ENCODE measurements at regions not wholly inside any gene's neighbourhood (a gene's known extent, or its start where the extent isn't known, plus 50 kb on each side); places are given as distances from the start of the nearest gene placed in this dataset.

DNA sequence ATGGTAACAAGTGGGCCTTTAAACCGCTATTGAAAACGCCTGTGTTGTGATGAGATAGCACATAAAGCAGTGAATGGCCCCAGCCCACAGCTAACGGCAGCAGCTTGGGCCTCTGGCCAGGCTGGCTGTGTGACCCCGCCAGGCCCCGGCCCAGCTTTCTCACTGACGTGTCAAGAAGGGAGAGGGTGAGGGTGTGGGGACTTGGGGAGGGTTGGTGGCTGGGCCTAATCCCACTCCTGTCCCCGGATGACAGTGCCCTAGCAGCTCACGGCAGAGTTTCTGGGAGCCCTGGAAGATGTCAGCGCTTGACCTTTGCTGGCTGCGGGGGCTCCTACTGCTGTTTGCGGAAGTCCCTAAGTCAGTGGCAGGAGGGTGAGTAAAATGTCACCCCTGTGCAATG lies 88.9 kb upstream of the SHH start:
- no peaks in the 10 kb centered on the region for H3K36me3 ChIP-seq (ENCODE audit: insufficient read depth, low read length, poor library complexity, severe bottlenecking)
- H3K4me3 ChIP-seq (ENCODE audit: low read depth, low read length, poor library complexity, severe bottlenecking) = no peak overlapping the region
- POLR2A ChIA-PET (ENCODE audit: low non-redundant PET) = no interaction called here
- no peaks in the 10 kb centered on the region for H3K9me3 ChIP-seq (ENCODE audit: low read depth, low read length, poor library complexity, severe bottlenecking)
- TF ChIP-seq, protein P1, sequence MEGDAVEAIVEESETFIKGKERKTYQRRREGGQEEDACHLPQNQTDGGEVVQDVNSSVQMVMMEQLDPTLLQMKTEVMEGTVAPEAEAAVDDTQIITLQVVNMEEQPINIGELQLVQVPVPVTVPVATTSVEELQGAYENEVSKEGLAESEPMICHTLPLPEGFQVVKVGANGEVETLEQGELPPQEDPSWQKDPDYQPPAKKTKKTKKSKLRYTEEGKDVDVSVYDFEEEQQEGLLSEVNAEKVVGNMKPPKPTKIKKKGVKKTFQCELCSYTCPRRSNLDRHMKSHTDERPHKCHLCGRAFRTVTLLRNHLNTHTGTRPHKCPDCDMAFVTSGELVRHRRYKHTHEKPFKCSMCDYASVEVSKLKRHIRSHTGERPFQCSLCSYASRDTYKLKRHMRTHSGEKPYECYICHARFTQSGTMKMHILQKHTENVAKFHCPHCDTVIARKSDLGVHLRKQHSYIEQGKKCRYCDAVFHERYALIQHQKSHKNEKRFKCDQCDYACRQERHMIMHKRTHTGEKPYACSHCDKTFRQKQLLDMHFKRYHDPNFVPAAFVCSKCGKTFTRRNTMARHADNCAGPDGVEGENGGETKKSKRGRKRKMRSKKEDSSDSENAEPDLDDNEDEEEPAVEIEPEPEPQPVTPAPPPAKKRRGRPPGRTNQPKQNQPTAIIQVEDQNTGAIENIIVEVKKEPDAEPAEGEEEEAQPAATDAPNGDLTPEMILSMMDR (conservative IDR thresholded peaks at IDR 0.05; ENCODE audit: low read depth, low read length) = no peak
- TF ChIP-seq EZH2 (IDR thresholded peaks at IDR 0.05; ENCODE audit: borderline replicate concordance, low read depth, low read length, poor library complexity, severe bottlenecking) = no peak
- peaks cover 67% of the 10 kb centered on the region for H3K27me3 ChIP-seq (replicated peaks; ENCODE audit: insufficient read depth, low read depth, low read length, poor library complexity)
- intact Hi-C loops (cut with micrococcal nuclease; ENCODE audit: unreplicated experiment) = no loop called here
- CTCF ChIA-PET = no interaction called here
- no TSS peak for BruUV-seq (replicated peaks)
- no peak overlapping the region for H3K27ac ChIP-seq (ENCODE audit: low read depth, low read length, poor library complexity, severe bottlenecking)
- H3K4me1 ChIP-seq (ENCODE audit: insufficient read depth, low read length, poor library complexity, severe bottlenecking) = no peaks in the 10 kb centered on the region
- DNase-seq (ENCODE audit: low spot score) = no peak

DNA sequence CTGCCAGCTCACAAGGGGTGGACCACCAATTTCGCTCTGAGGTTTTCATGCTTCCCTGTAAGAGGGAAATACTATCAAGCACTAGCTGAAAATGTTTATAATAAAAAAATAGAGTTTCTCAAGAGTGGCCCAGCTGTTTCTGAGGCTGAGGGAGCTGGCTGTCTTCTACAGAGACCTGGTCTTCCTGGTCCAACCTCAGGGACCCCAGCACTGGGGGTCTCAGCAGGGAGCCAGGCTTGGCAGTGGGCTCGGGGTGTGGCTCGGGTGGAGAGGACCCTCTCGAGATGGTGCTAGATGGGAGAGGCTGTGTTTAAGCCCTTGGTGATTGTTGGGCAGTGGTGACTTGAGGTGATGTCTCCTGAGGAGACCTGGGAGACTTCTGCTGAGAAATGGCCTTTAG lies 87.3 kb upstream of the SHH start:
- H3K4me3 ChIP-seq (ENCODE audit: low read depth, low read length, poor library complexity, severe bottlenecking) = no peak overlapping the region
- no peak overlapping the region for H3K27ac ChIP-seq (ENCODE audit: low read depth, low read length, poor library complexity, severe bottlenecking)
- TF ChIP-seq EZH2 (IDR thresholded peaks at IDR 0.05; ENCODE audit: borderline replicate concordance, low read depth, low read length, poor library complexity, severe bottlenecking) = no peak
- TF ChIP-seq, protein P1 (conservative IDR thresholded peaks at IDR 0.05; ENCODE audit: low read depth, low read length) = no peak
- POLR2A ChIA-PET (ENCODE audit: low non-redundant PET) = no interaction called here
- CTCF ChIA-PET = no interaction called here
- intact Hi-C loops (cut with micrococcal nuclease; ENCODE audit: unreplicated experiment) = no loop called here
- peaks cover 58% of the 10 kb centered on the region for H3K27me3 ChIP-seq (replicated peaks; ENCODE audit: insufficient read depth, low read depth, low read length, poor library complexity)
- DNase-seq (ENCODE audit: low spot score) = no peak
- H3K4me1 ChIP-seq (ENCODE audit: insufficient read depth, low read length, poor library complexity, severe bottlenecking) = no peaks in the 10 kb centered on the region
- H3K9me3 ChIP-seq (ENCODE audit: low read depth, low read length, poor library complexity, severe bottlenecking) = no peaks in the 10 kb centered on the region
- no TSS peak for BruUV-seq (replicated peaks)
- H3K36me3 ChIP-seq (ENCODE audit: insufficient read depth, low read length, poor library complexity, severe bottlenecking) = no peaks in the 10 kb centered on the region

DNA sequence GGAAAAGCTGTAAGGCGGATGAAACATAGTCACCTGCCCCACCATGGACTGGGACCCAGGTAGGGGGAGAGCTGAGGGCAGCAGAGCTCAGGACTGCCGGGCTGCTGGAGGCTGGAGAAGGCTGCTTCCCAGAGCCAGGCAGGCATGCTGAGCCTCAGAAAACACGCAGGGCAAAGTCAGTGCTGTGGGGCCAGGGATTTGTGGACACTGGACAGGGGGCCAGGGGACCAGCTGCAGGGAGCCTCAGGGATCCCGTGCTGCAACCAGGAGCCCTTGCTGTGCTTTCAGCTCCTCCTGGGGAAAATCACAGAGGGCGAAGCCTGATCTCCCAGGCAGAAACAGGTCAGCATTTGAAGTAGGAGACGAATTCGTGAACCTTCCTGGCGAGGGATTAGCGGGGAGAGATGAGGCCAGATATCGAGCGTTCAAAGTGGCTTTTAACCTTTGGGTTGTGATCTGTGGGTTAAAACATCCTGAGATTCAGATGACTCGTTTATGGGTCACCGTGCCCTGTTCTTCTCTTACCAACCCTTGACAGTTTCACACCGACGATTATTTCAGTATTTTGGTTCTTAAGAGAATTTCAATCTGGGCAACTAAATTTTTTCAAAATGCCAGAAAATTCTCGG lies 85.6 kb upstream of the SHH start:
- intact Hi-C loops (cut with micrococcal nuclease; ENCODE audit: unreplicated experiment) = no loop called here
- no TSS peak for BruUV-seq (replicated peaks)
- POLR2A ChIA-PET (ENCODE audit: low non-redundant PET) = no interaction called here

More for the DNA sequence above, 85.6 kb upstream of the SHH start:
- no peaks in the 10 kb centered on the region for H3K9me3 ChIP-seq (ENCODE audit: low read depth, low read length, poor library complexity, severe bottlenecking)
- no peak for TF ChIP-seq EZH2 (IDR thresholded peaks at IDR 0.05; ENCODE audit: borderline replicate concordance, low read depth, low read length, poor library complexity, severe bottlenecking)
- TF ChIP-seq, protein P1 (conservative IDR thresholded peaks at IDR 0.05; ENCODE audit: low read depth, low read length) = no peak
- H3K36me3 ChIP-seq (ENCODE audit: insufficient read depth, low read length, poor library complexity, severe bottlenecking) = no peaks in the 10 kb centered on the region
- H3K27me3 ChIP-seq (replicated peaks; ENCODE audit: insufficient read depth, low read depth, low read length, poor library complexity) = peaks cover 52% of the 10 kb centered on the region
- DNase-seq (ENCODE audit: low spot score) = no peak
- H3K4me3 ChIP-seq (ENCODE audit: low read depth, low read length, poor library complexity, severe bottlenecking) = no peak overlapping the region
- H3K4me1 ChIP-seq (ENCODE audit: insufficient read depth, low read length, poor library complexity, severe bottlenecking) = no peaks in the 10 kb centered on the region
- no peak overlapping the region for H3K27ac ChIP-seq (ENCODE audit: low read depth, low read length, poor library complexity, severe bottlenecking)
- CTCF ChIA-PET = no interaction called here
